GM12874 (cell line): ENCODE measurements at regions not wholly inside any gene's neighbourhood (a gene's known extent, or its start where the extent isn't known, plus 50 kb on each side); places are given as distances from the start of the nearest gene placed in this dataset.

ENCODE experiments used
- TF ChIP-seq, protein P1 (sequence below): IDR thresholded peaks from 2 replicates; pipeline ENCODE4 v1.5.1; 2011; ENCODE audit warnings: low read depth, mild to moderate bottlenecking, control low read depth, low read length, moderate library complexity; ENCODE audit not compliant: insufficient read depth

DNA sequence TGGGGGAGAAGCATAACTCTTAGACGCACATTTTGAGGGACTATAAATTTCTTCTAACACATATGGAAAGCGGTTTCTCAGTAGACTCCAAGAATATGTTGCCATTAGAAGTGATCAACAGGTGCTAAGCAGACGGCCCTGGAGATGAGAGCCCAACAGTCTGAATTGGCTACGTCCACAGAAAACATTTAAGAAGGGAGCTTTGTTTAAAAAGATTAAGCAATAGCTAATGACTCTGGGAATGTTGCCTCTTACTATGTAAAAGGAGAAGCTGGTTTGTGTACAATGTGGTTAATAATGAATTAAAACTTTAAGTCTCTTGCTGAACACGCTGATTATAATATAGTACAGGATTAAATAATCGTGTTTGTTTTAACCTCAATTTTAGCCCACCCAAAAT lies 399.5 kb downstream of the SMARCA1 start:
- TF ChIP-seq, protein P1, sequence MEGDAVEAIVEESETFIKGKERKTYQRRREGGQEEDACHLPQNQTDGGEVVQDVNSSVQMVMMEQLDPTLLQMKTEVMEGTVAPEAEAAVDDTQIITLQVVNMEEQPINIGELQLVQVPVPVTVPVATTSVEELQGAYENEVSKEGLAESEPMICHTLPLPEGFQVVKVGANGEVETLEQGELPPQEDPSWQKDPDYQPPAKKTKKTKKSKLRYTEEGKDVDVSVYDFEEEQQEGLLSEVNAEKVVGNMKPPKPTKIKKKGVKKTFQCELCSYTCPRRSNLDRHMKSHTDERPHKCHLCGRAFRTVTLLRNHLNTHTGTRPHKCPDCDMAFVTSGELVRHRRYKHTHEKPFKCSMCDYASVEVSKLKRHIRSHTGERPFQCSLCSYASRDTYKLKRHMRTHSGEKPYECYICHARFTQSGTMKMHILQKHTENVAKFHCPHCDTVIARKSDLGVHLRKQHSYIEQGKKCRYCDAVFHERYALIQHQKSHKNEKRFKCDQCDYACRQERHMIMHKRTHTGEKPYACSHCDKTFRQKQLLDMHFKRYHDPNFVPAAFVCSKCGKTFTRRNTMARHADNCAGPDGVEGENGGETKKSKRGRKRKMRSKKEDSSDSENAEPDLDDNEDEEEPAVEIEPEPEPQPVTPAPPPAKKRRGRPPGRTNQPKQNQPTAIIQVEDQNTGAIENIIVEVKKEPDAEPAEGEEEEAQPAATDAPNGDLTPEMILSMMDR = no peak

DNA sequence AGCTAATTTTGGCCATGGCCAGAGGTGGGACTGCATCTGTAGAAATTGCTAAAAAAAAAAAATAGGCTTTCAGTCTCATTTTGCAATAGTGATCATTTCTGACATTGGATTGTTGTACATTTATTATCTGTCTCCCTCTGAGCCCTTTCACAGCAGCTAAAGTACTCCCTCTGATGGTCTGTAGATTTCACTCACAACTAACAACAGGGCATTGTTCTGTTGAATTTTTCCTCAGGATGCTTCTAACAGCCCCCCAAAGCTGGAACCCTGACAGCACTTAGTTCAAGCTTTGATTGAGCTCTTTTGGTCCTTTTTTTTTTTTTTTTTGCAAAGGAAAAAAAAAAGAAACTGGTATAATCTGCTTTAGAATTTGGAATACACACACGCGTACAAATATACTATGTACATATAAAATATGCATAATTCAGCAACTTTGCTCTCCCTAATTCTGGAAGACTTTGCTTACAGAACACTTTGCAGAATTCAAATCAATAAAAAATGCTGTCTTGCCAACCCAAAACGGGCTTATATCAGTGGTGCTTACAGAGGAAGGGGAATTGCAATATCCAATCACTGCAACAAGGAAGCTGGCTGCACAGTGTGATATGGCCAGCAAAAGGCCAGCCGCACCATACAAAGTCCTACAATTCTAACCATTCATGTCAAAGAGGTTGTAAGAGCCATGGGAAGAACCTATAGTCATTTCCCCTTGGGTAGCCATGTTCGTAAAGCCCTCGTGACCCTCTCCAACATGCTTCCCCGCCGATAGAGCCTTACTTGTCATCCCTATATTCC lies 406.4 kb downstream of the SMARCA1 start:
- TF ChIP-seq, protein P1 = no peak

DNA sequence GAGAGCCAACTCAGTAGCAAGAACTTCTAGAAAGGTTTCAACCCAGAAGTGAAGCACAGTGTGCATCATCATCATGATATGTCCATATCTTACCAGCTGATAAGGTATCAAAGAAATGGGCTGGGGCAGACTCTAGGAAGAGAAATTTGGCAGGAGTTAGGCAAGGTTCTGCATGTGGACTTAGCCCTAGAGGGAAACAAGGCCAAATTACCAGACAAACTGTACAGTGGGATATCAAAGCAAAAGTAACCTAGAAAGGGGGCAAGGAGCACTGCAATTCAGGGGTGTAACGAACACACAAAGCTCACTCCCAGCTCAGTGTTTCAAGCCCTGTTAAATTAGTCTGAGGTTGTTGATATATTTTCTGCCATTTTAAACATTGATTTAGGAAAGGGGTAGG lies 407.4 kb downstream of the SMARCA1 start:
- TF ChIP-seq, protein P1 = no peak

DNA sequence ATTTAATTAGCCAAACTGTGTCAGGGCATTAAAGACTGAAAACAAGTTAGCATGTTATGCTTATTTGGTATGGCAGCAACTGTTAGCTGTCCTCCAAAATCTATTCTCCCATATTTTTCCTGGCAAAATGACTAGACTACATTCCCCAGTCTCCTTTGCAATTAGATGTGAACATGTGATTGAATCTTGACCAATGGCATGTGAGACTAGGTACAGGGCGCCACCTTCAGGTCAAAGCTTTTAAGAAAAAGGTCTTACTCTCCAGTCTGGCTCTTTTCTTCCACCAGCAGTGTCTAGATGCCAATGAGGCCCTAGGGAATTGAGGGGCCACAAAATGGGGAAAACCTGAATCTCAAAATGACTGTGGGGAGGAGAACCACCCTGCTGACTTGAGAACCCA lies 408.2 kb downstream of the SMARCA1 start:
- TF ChIP-seq, protein P1 = peak; percentile 18; the same call in 1 of the 2 replicates

DNA sequence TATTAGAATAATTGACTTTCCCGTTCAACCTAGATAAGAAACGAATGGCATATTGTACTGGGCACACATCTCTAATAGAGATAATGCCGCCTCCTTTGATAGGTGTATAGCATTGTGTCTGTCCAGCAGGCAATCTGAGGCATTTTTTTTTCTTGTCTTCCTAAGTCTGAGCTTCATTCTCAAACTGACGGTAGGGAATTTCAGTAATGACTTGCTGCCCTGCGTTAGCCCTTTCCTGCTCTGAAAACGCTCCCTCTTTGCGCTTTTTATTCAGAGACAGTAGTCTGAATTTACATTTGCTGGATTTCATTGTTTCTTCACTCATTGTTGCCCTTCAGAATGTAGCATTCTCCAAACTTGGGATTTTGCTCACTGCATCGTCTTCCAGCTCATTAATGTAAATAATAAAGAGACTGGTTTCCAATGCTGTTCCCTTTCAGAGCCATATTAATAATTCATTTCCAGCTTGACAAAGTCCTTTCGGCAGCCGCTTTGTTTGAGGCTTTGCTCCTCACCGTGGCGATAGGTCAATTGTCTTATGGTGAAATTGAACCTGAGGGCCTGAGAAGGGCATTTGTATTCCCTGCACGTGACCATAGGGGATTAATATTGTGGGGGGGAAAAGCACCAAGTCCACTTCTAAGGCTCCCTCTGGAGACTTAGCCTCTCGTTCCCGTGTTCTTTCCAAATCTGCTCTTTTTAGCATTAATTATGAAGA lies 412.1 kb downstream of the SMARCA1 start:
- TF ChIP-seq, protein P1 = no peak

DNA sequence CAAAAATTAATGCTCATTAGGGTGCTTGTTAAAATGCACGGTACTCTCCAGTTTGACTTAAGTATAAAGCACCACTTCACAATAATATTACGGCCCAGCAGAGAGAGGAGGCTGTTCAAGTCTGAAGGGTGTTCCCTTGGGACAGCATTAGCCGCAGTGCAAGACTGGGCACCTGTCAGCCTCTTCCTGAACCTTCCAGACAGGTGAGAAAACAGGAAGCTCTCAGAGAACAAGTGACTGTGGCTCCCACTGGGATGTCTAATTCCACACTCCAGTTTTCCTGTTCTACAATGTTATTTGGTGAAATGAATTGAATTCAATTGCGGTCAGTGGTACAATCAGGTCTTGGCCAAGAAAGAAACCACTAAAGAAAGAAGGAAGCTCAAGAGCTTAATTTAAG lies 414.4 kb downstream of the SMARCA1 start:
- TF ChIP-seq, protein P1 = no peak

DNA sequence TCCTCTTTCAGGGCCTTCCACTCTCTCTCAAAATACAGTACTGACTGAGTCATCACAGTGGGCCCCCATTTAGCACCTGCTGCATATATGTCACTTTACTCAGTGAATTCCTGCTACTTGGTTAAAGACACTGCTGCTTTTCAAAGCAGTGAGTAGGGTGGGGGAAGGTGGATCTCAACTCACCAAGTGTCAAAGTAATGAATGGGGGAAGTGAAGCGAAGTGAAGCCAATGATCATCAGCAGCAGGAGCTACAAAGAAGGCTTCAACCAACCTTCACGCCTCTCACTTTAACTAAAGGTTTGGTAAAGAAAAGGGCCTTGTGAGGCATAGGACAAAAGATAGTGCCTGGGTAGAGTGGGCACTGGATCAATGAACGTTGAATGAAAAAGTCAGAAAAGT lies 424.1 kb downstream of the SMARCA1 start:
- TF ChIP-seq, protein P1 = no peak
